PC-9 (cell line): ENCODE measurements at regions not wholly inside any gene's neighbourhood (a gene's known extent, or its start where the extent isn't known, plus 50 kb on each side); places are given as distances from the start of the nearest gene placed in this dataset.

Source experiments
- CTCF ChIP-seq: fragments of 200-600 bp; sonication (generic); conservative IDR thresholded peaks from 2 replicates; pipeline ENCODE4 v1.6.1; 2017; ENCODE audit warnings: mixed run types, antibody characterized with exemption, mild to moderate bottlenecking, moderate library complexity
- EZH2 ChIP-seq: fragments of 200-600 bp; sonication (generic); IDR thresholded peaks from 2 replicates; pipeline ENCODE4 v1.8.0; 2017; ENCODE audit warnings: antibody characterized with exemption, low read depth

DNA sequence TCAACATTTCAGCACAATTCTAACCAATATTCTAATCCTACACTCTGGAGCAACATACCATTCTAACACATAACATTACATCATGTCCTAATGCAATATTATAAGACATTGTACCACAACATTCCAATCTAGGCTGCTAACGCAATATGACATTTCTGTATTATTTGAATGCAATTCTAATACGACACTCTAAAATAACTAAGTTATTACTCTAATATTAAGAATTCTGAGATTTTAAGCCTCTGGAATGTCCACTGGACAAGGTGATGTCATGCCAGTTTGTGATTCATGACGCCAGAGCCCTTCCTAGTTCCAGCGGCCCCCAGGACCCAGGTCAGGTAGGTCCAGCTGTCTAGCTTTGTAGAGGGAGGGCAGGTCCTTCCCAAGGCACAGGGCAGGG is 69.7 kb upstream of the SIRPA start:
- no peak for TF ChIP-seq CTCF
- TF ChIP-seq EZH2 = no peak
